ENCODE measurements at regions not wholly inside any gene's neighbourhood (a gene's known extent, or its start where the extent isn't known, plus 50 kb on each side); places are given as distances from the start of the nearest gene placed in this dataset.

DNA sequence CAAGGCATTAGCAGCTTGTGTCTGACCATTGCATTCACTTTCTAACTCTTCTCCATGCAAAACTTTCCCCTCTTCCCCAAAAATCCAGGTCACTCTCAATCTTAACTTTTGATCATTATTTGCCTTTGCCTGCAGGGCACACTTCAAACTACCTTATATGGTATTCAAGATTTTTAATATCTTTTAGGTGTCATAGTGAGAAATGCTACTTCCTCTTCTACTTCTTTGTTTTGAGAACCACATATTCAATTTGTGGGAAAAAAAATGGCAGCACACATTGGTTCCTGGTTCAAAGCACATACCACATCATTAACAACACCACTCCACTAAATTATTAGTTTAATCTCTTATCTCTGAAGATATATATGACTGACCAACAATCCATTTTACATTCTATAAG is 1267.0 kb upstream of the CITED2 start:
- Histone ChIP-seq H3K27me3 (ENCODE audit: insufficient read depth, poor library complexity, severe bottlenecking) (no peaks in the 10 kb centered on the region), H3K36me3 (ENCODE audit: low read depth) (no peaks in the 10 kb centered on the region), H3K27ac (ENCODE audit: poor library complexity, severe bottlenecking) (no peak overlapping the region), H3K9me3 (ENCODE audit: severe bottlenecking) (no peaks in the 10 kb centered on the region), H3K4me1 (ENCODE audit: insufficient read depth, poor library complexity, severe bottlenecking) (no peaks in the 10 kb centered on the region), H3K4me3 (ENCODE audit: severe bottlenecking) (no peak overlapping the region)
- no peak for TF ChIP-seq CTCF (IDR thresholded peaks at IDR 0.05; ENCODE audit: poor library complexity, severe bottlenecking)
- no peak for ATAC-seq (ENCODE audit: low read depth)
- DNase-seq (ENCODE audit: low spot score), result no peak

- no peak for ATAC-seq (ENCODE audit: low read depth)
These were observed 1262.5 kb upstream of the CITED2 start for GRCh38 chr6:140636908-140637402.

GRCh38 chr6:140636271-140636907 is 1261.9 kb upstream of the CITED2 start:
- TF ChIP-seq CTCF (IDR thresholded peaks at IDR 0.05; ENCODE audit: poor library complexity, severe bottlenecking), result no peak
- DNase-seq (ENCODE audit: low spot score), result no peak

More at GRCh38 chr6:140636908-140637402, 1262.5 kb upstream of the CITED2 start:
- Histone ChIP-seq H3K4me1 (ENCODE audit: insufficient read depth, poor library complexity, severe bottlenecking) (no peaks in the 10 kb centered on the region), H3K27me3 (ENCODE audit: insufficient read depth, poor library complexity, severe bottlenecking) (no peaks in the 10 kb centered on the region), H3K36me3 (ENCODE audit: low read depth) (no peaks in the 10 kb centered on the region), H3K4me3 (ENCODE audit: severe bottlenecking) (no peak overlapping the region), H3K27ac (ENCODE audit: poor library complexity, severe bottlenecking) (no peak overlapping the region), H3K9me3 (ENCODE audit: severe bottlenecking) (no peaks in the 10 kb centered on the region)
- no peak for TF ChIP-seq CTCF (IDR thresholded peaks at IDR 0.05; ENCODE audit: poor library complexity, severe bottlenecking)
- DNase-seq (ENCODE audit: low spot score), result no peak

DNA sequence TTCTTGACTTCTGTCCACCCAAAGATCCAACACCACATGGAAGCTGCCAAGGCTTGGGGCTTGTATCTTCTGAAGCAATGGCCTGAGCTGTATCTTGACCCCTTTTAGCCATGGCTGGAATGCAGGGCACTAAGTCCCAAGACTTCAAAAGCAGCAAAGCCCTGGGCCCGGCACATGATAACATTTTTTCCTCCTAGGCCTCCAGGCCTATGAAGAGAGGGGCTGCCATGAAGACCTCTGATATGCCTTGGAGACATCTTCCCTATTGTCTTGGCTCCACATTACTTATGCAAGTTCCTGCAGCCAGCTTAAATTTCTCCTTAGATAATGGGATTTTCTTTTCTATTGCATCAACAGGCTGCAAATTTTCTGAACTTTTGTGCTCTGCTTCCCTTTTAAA is 1252.6 kb upstream of the CITED2 start:
- Histone ChIP-seq H3K27ac (ENCODE audit: poor library complexity, severe bottlenecking) (no peak overlapping the region), H3K36me3 (ENCODE audit: low read depth) (no peaks in the 10 kb centered on the region), H3K4me3 (ENCODE audit: severe bottlenecking) (no peak overlapping the region), H3K27me3 (ENCODE audit: insufficient read depth, poor library complexity, severe bottlenecking) (no peaks in the 10 kb centered on the region), H3K4me1 (ENCODE audit: insufficient read depth, poor library complexity, severe bottlenecking) (peaks cover 14% of the 10 kb centered on the region), H3K9me3 (ENCODE audit: severe bottlenecking) (peaks cover 11% of the 10 kb centered on the region)
- DNase-seq (ENCODE audit: low spot score) (no peak), ATAC-seq (ENCODE audit: low read depth) (no peak)
- TF ChIP-seq CTCF (IDR thresholded peaks at IDR 0.05; ENCODE audit: poor library complexity, severe bottlenecking), result no peak

More at GRCh38 chr6:140636271-140636907, 1261.9 kb upstream of the CITED2 start:
- H3K4me1 ChIP-seq (ENCODE audit: insufficient read depth, poor library complexity, severe bottlenecking), result no peaks in the 10 kb centered on the region
- H3K4me3 ChIP-seq (ENCODE audit: severe bottlenecking), result no peak overlapping the region
- H3K27me3 ChIP-seq (ENCODE audit: insufficient read depth, poor library complexity, severe bottlenecking), result no peaks in the 10 kb centered on the region
- no peaks in the 10 kb centered on the region for H3K9me3 ChIP-seq (ENCODE audit: severe bottlenecking)
- ATAC-seq (ENCODE audit: low read depth), result no peak
- no peaks in the 10 kb centered on the region for H3K36me3 ChIP-seq (ENCODE audit: low read depth)
- no peak overlapping the region for H3K27ac ChIP-seq (ENCODE audit: poor library complexity, severe bottlenecking)

DNA sequence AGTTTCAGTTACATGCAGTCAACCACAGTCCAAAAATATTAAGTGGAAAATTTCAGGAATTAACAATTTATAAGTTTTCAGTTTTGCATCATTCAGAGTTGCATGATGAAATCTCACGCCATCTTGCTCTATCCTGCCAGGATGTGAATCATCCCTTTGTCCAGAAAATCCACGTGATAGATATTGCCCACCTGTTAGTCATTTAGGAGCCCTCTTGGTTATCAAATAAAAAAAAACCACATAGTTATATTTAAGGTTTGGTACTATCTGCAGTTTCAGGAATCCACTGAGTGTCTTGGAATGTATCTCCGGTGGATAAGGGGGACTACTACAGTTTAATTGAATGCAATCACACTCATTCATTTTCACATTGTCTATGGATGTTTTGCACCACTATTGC is 1249.0 kb upstream of the CITED2 start:
- TF ChIP-seq CTCF (IDR thresholded peaks at IDR 0.05; ENCODE audit: poor library complexity, severe bottlenecking), result no peak
- no peaks in the 10 kb centered on the region for H3K36me3 ChIP-seq (ENCODE audit: low read depth)

More for the DNA sequence above, 1249.0 kb upstream of the CITED2 start:
- H3K4me1 ChIP-seq (ENCODE audit: insufficient read depth, poor library complexity, severe bottlenecking), result peaks cover 14% of the 10 kb centered on the region
- ATAC-seq (ENCODE audit: low read depth) (peak; percentile 48; the same call in 2 of the 3 replicates), DNase-seq (ENCODE audit: low spot score) (no peak)
- no peaks in the 10 kb centered on the region for H3K27me3 ChIP-seq (ENCODE audit: insufficient read depth, poor library complexity, severe bottlenecking)
- H3K9me3 ChIP-seq (ENCODE audit: severe bottlenecking), result peaks cover 9% of the 10 kb centered on the region
- H3K27ac ChIP-seq (ENCODE audit: poor library complexity, severe bottlenecking), result peak overlapping the region; percentile 45
- H3K4me3 ChIP-seq (ENCODE audit: severe bottlenecking), result no peak overlapping the region

Measured in RWPE2 (cell line).